ENCODE measurements at regions not wholly inside any gene's neighbourhood (a gene's known extent, or its start where the extent isn't known, plus 50 kb on each side); places are given as distances from the start of the nearest gene placed in this dataset.
A peak's percentile ranks its signal among the peaks of the same experiment; 100 is the strongest.
"Not testable (repeated sequence)": the region's sequence is repeated elsewhere in the genome, so short reads cannot be mapped to it uniquely, and the experiment has no call there.

DNA sequence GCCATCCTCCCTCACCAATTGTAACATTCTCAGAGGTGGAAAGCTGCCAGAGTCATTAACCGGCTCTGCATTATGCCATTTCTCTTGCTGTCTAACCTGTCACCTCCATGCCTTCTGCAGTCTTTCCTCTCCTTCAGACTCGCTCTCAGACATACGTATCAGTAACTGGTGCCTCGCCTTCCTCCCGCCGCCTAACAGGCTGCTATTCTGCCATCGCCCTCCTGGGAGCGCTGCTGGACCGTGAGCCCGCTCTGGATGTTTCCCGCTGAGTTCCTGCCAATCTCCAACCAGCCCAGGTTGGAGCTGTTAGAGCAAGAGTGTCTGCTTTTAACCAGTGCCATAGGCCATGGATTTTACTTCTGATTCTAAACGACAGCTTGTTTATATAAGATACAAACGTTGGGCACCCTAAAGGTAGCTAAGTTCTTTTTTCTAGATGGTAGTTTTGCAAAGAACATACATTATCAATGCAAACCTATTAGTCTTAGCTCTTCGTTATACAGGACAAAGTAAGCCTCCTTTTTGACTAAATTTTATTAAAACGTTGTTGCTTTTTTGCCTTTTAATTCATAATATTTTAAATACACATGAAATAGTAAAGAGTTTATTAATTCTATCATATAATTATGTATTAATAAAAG, 59.5 kb upstream of the NEIL3 start:
- H3K4me3 Mint-ChIP-seq (ENCODE audit: unreplicated experiment), result no peak overlapping the region
- no peak overlapping the region for H3K27ac Mint-ChIP-seq (ENCODE audit: unreplicated experiment)
- H3K9me3 Mint-ChIP-seq (ENCODE audit: unreplicated experiment), result no peaks in the 10 kb centered on the region
- H3K36me3 Mint-ChIP-seq (ENCODE audit: unreplicated experiment), result no peaks in the 10 kb centered on the region
- TF ChIP-seq, protein P1, sequence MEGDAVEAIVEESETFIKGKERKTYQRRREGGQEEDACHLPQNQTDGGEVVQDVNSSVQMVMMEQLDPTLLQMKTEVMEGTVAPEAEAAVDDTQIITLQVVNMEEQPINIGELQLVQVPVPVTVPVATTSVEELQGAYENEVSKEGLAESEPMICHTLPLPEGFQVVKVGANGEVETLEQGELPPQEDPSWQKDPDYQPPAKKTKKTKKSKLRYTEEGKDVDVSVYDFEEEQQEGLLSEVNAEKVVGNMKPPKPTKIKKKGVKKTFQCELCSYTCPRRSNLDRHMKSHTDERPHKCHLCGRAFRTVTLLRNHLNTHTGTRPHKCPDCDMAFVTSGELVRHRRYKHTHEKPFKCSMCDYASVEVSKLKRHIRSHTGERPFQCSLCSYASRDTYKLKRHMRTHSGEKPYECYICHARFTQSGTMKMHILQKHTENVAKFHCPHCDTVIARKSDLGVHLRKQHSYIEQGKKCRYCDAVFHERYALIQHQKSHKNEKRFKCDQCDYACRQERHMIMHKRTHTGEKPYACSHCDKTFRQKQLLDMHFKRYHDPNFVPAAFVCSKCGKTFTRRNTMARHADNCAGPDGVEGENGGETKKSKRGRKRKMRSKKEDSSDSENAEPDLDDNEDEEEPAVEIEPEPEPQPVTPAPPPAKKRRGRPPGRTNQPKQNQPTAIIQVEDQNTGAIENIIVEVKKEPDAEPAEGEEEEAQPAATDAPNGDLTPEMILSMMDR (IDR thresholded peaks at IDR 0.05; ENCODE audit: partially characterized antibody, unreplicated experiment), result peak; percentile 81
- H3K27me3 Mint-ChIP-seq (ENCODE audit: unreplicated experiment), result peaks cover 2% of the 10 kb centered on the region
- no peaks in the 10 kb centered on the region for H3K4me1 Mint-ChIP-seq (ENCODE audit: low read depth, unreplicated experiment)
- peak; percentile 88 for DNase-seq

DNA sequence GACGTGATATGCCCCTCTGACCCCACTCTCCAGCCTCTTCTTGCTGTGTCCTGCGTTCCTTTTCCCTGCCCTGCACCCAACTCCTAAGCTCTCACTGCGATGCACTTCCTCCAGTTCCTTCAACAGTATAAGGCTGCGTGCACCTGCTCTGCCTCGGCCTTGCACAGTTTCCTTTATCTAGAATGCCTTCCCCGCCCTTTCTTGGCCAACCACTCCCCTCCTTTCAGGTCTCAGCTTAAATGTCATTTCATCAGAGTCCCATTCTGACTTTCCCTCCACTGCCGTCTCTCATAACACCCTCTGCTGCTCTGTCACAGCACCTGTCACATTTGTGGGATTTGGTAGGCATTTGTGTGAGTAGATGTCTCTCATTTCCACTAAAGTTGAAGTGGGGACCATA, 58.4 kb upstream of the NEIL3 start:
- H3K36me3 Mint-ChIP-seq (ENCODE audit: unreplicated experiment), result no peaks in the 10 kb centered on the region
- TF ChIP-seq, protein P1 (IDR thresholded peaks at IDR 0.05; ENCODE audit: partially characterized antibody, unreplicated experiment), result no peak
- H3K27me3 Mint-ChIP-seq (ENCODE audit: unreplicated experiment), result peaks cover 2% of the 10 kb centered on the region
- no peak overlapping the region for H3K4me3 Mint-ChIP-seq (ENCODE audit: unreplicated experiment)
- DNase-seq, result no peak
- no peak overlapping the region for H3K27ac Mint-ChIP-seq (ENCODE audit: unreplicated experiment)
- no peaks in the 10 kb centered on the region for H3K4me1 Mint-ChIP-seq (ENCODE audit: low read depth, unreplicated experiment)
- no peaks in the 10 kb centered on the region for H3K9me3 Mint-ChIP-seq (ENCODE audit: unreplicated experiment)

DNA sequence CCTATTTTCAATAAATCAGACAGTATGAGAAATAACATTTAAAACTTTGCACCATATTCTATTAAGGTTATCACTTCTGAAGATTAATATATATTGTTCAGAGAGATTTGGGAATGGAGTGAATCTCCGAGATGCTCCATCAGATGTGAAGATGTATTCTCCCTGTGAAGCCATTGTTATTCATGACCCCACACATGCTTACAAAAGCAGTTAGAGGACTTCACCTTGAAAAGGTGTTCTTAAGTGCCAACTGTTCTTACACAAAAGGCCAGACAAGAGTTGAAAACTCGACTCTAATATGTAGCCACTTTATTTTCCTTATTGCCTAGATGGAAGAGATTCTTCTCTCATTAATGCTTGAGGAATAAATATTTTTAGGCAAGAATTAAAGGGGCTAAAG, 54.3 kb upstream of the NEIL3 start:
- H3K9me3 Mint-ChIP-seq (ENCODE audit: unreplicated experiment), result peaks cover 3% of the 10 kb centered on the region
- H3K4me3 Mint-ChIP-seq (ENCODE audit: unreplicated experiment), result no peak overlapping the region
- peaks cover 2% of the 10 kb centered on the region for H3K27me3 Mint-ChIP-seq (ENCODE audit: unreplicated experiment)
- no peak for DNase-seq
- no peaks in the 10 kb centered on the region for H3K4me1 Mint-ChIP-seq (ENCODE audit: low read depth, unreplicated experiment)
- H3K36me3 Mint-ChIP-seq (ENCODE audit: unreplicated experiment), result no peaks in the 10 kb centered on the region
- H3K27ac Mint-ChIP-seq (ENCODE audit: unreplicated experiment), result no peak overlapping the region
- TF ChIP-seq, protein P1 (IDR thresholded peaks at IDR 0.05; ENCODE audit: partially characterized antibody, unreplicated experiment), result no peak

DNA sequence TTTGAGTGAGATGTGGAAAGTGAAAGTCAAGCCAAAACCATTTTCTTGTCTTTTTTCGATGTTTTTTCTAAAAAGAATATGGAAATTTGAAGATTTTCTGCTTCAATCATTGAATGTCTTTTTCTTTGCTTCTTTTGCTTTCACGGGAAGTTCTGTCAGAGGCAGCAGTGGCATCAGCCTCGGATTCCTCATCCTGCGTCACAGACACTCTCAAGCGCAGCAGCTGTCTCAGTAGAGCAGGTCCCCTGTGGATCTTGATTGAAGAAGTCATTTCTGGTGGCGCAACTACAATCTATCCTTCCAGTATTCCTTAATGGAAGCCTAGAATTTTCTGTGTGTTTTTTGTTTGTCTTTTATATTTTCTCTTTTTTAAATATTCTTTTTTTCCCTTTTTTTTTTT, 52.7 kb upstream of the NEIL3 start:
- Mint-ChIP-seq H3K27me3 (ENCODE audit: unreplicated experiment) (peaks cover 2% of the 10 kb centered on the region), H3K27ac (ENCODE audit: unreplicated experiment) (no peak overlapping the region), H3K4me3 (ENCODE audit: unreplicated experiment) (no peak overlapping the region), H3K4me1 (ENCODE audit: low read depth, unreplicated experiment) (no peaks in the 10 kb centered on the region), H3K36me3 (ENCODE audit: unreplicated experiment) (no peaks in the 10 kb centered on the region), H3K9me3 (ENCODE audit: unreplicated experiment) (peaks cover 3% of the 10 kb centered on the region)
- TF ChIP-seq, protein P1 (IDR thresholded peaks at IDR 0.05; ENCODE audit: partially characterized antibody, unreplicated experiment), result no peak
- no peak for DNase-seq

DNA sequence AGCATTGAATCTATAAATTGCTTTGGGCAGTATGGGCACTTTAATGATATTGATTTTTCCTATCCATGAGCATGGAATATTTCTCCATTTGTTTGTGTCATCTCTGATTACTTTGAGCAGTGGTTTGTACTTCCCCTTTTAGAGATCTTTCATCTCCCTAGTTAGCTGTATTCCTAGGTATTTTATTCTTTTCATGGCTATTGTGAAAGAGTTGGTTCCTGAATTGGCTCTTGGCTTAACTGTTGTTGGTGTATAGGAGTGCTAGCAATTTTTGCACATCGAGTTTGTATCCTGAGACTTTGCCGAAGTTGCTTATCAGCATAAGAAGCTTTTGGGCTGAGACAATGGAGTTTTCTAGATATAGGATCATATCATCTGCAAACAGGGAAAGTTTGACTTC, 50.2 kb upstream of the NEIL3 start:
- H3K4me3 Mint-ChIP-seq (ENCODE audit: unreplicated experiment); H3K4me1 Mint-ChIP-seq (ENCODE audit: low read depth, unreplicated experiment): not testable (repeated sequence)

More for the DNA sequence above, 50.2 kb upstream of the NEIL3 start:
- not testable (repeated sequence) for H3K9me3 Mint-ChIP-seq (ENCODE audit: unreplicated experiment); H3K27me3 Mint-ChIP-seq (ENCODE audit: unreplicated experiment); H3K27ac Mint-ChIP-seq (ENCODE audit: unreplicated experiment); H3K36me3 Mint-ChIP-seq (ENCODE audit: unreplicated experiment); DNase-seq
